HG02981 (cell line): ENCODE measurements at regions not wholly inside any gene's neighbourhood (a gene's known extent, or its start where the extent isn't known, plus 50 kb on each side); places are given as distances from the start of the nearest gene placed in this dataset.

Source experiments
- ATAC-seq: cut with Tn5 transposase; IDR thresholded peaks from one replicate; pipeline ENCODE4 v1.9.1; 2021; ENCODE audit warnings: mild to moderate bottlenecking, moderate library complexity; ENCODE audit not compliant: unreplicated experiment

GRCh38 chr13:106797081-106797640, 229.2 kb upstream of the ARGLU1 start:
- ATAC-seq: no peak

- ATAC-seq: no peak
These were observed 228.5 kb upstream of the ARGLU1 start for GRCh38 chr13:106796280-106797047.

GRCh38 chr13:106795847-106796246, 227.9 kb upstream of the ARGLU1 start:
- no peak for ATAC-seq

GRCh38 chr13:106794117-106794516, 226.2 kb upstream of the ARGLU1 start:
- ATAC-seq: no peak

GRCh38 chr13:106789911-106790310, 222.0 kb upstream of the ARGLU1 start:
- no peak for ATAC-seq

- ATAC-seq: no peak
These were observed 218.1 kb upstream of the ARGLU1 start for GRCh38 chr13:106786006-106786563.

GRCh38 chr13:106774621-106775020, 206.7 kb upstream of the ARGLU1 start:
- no peak for ATAC-seq

- no peak for ATAC-seq
These were observed 204.2 kb upstream of the ARGLU1 start for GRCh38 chr13:106772006-106772601.

GRCh38 chr13:106768991-106769390, 201.1 kb upstream of the ARGLU1 start:
- no peak for ATAC-seq

GRCh38 chr13:106762708-106763107, 194.8 kb upstream of the ARGLU1 start:
- no peak for ATAC-seq

- no peak for ATAC-seq
These were observed 188.5 kb upstream of the ARGLU1 start for GRCh38 chr13:106756446-106756845.

- no peak for ATAC-seq
These were observed 187.6 kb upstream of the ARGLU1 start for GRCh38 chr13:106755542-106755941.

GRCh38 chr13:106753251-106753650, 185.3 kb upstream of the ARGLU1 start:
- ATAC-seq: no peak

GRCh38 chr13:106752584-106753170, 184.7 kb upstream of the ARGLU1 start:
- ATAC-seq: no peak

- no peak for ATAC-seq
These were observed 180.8 kb upstream of the ARGLU1 start for GRCh38 chr13:106748785-106749184.

- ATAC-seq: no peak
These were observed 176.6 kb upstream of the ARGLU1 start for GRCh38 chr13:106744516-106744915.

GRCh38 chr13:106738186-106738678, 170.3 kb upstream of the ARGLU1 start:
- ATAC-seq: no peak

GRCh38 chr13:106736941-106737340, 169.0 kb upstream of the ARGLU1 start:
- no peak for ATAC-seq

- no peak for ATAC-seq
These were observed 166.3 kb upstream of the ARGLU1 start for GRCh38 chr13:106734198-106734597.

- no peak for ATAC-seq
These were observed 155.1 kb upstream of the ARGLU1 start for GRCh38 chr13:106723036-106723435.

GRCh38 chr13:106722620-106723019, 154.7 kb upstream of the ARGLU1 start:
- ATAC-seq: no peak
